ENCODE measurements at regions not wholly inside any gene's neighbourhood (a gene's known extent, or its start where the extent isn't known, plus 50 kb on each side); places are given as distances from the start of the nearest gene placed in this dataset.

DNA sequence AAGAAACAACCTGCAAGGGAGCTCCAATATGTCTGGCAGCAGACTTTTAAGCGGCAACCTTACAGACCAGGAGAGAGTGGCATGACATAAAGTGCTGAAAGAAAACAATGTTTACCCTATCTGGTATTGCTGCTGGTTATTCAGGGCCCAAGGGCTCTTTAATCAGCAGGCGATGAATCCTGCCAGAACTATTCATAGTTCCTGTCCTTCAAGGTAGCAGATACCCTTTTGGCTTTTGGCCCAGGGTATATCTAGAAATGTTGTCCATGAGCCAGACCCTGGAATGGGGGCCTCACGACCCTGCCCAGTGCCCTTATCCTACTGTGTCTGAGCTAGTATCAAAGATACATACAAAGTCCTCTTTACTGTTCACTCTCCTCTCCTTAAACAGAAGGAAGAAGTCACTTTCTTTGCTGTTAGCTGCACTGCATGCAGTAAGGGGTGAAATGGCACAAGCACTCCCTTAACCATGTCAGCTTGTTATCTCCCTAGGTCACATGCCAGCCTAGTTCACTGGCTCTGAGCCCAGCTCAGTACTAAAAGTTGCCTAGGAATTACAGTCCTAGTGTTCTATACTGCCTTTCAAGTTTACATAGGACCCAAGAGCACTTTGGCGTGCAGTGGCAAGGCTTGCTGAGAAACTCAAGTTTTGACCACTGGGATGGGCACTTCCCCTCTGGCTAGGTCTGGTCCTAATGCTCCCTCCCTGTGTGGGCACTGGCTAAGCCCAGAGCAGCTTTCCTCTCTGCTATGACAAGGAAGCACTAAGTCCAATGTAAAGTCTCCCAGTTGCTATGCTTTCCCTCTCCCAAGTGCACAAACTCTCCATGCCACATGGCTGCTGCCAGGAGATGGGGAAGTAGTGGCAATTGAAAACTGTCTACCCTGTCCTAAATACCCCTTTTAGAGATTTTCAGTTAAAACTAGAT is 122.0 kb downstream of the HTR1B start:
- no peaks in the 10 kb centered on the region for H3K27me3 ChIP-seq (ENCODE audit: control insufficient read depth, insufficient read depth, low read length)
- no peak overlapping the region for H3K4me3 ChIP-seq (ENCODE audit: insufficient read depth, low read depth, low read length)
- DNase-seq = no peak
- H3K36me3 ChIP-seq (replicated peaks; ENCODE audit: control insufficient read depth, insufficient read depth, low read length) = no peaks in the 10 kb centered on the region

DNA sequence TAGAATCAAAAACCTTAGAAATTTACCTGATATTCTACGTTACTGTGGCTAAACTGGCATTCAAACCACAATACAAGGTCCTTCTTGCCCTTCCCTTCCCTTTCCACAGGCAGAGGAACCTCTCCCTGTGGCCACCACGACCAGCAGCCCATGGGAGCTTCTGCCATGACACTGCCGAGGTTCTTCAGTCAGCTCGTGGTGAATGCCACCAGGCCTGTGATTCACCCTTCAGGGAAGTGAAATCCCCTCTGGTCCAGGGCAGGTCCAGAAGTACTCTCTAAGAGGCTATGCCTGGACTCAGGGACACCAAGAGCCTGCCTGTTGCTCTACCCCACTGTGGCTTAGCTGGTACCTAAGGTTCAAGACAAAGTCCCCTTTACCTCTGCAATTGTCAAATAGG is 123.0 kb downstream of the HTR1B start:
- no peak for DNase-seq

DNA sequence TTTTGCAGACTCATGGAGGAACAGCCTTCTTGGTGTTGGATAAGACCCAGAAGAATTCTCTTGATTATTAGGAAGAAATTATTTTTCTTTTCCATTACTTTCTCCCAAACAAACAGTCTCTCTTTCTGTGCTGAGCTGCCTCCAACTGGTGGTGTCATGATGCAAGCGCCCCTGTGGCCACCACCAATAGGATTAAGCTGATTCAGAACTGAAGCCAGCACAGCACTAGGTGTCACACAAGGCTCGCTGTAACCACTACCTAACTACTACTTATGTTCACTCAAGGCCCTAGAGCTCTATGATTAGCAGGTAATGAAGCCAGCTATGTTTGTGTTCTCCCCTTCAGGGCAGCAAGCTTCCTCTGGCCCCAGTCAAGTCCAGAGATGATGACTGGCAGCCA is 123.4 kb downstream of the HTR1B start:
- H3K4me3 ChIP-seq (ENCODE audit: insufficient read depth, low read depth, low read length) = no peak overlapping the region
- H3K27me3 ChIP-seq (ENCODE audit: control insufficient read depth, insufficient read depth, low read length) = no peaks in the 10 kb centered on the region
- DNase-seq = no peak
- no peaks in the 10 kb centered on the region for H3K36me3 ChIP-seq (replicated peaks; ENCODE audit: control insufficient read depth, insufficient read depth, low read length)

More for the DNA sequence above, 123.0 kb downstream of the HTR1B start:
- no peaks in the 10 kb centered on the region for H3K27me3 ChIP-seq (ENCODE audit: control insufficient read depth, insufficient read depth, low read length)
- H3K4me3 ChIP-seq (ENCODE audit: insufficient read depth, low read depth, low read length) = no peak overlapping the region
- H3K36me3 ChIP-seq (replicated peaks; ENCODE audit: control insufficient read depth, insufficient read depth, low read length) = no peaks in the 10 kb centered on the region

DNA sequence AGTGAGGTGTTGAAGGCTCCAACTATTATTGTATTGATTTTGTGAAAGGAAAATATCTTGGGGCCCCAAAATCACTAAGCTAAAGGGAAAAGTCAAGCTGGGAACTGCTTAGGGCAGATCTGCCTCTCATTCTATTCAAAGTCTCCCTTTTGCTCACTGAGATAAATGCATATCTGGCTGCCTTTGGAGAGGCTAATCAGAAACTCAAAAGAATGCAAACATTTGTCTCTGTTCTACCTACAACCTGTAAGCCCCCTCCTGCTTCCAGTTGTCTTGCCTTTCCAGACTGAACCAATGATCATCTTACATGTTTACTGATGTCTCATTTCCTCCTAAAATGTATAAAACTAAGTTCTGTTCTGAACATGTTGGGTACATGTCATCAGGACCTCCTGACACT is 125.9 kb downstream of the HTR1B start:
- no peak overlapping the region for H3K4me3 ChIP-seq (ENCODE audit: insufficient read depth, low read depth, low read length)
- H3K36me3 ChIP-seq (replicated peaks; ENCODE audit: control insufficient read depth, insufficient read depth, low read length) = no peaks in the 10 kb centered on the region
- DNase-seq = peak; percentile 4
- H3K27me3 ChIP-seq (ENCODE audit: control insufficient read depth, insufficient read depth, low read length) = no peaks in the 10 kb centered on the region

DNA sequence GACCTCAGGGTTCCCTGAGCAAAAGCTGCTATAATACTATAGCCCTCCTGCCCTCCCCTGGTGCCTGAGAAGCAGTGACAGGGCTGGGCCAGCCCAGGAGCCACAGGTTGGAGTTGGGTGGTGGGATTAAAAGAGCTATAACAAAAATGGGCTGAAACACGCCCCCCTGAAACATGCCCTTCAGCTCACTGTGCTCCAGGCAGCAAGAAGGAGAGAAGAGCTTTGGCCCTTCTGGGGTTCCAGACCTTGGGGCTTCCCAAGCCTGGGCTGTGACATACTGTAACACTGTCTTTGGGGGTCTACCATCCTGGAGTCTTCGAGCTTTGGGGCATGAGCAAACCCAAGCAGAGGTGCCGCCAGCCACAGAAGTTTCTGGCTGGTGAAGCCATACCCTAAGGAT is 129.2 kb downstream of the HTR1B start:
- H3K4me3 ChIP-seq (ENCODE audit: insufficient read depth, low read depth, low read length) = no peak overlapping the region
- H3K36me3 ChIP-seq (replicated peaks; ENCODE audit: control insufficient read depth, insufficient read depth, low read length) = no peaks in the 10 kb centered on the region
- no peak for DNase-seq

DNA sequence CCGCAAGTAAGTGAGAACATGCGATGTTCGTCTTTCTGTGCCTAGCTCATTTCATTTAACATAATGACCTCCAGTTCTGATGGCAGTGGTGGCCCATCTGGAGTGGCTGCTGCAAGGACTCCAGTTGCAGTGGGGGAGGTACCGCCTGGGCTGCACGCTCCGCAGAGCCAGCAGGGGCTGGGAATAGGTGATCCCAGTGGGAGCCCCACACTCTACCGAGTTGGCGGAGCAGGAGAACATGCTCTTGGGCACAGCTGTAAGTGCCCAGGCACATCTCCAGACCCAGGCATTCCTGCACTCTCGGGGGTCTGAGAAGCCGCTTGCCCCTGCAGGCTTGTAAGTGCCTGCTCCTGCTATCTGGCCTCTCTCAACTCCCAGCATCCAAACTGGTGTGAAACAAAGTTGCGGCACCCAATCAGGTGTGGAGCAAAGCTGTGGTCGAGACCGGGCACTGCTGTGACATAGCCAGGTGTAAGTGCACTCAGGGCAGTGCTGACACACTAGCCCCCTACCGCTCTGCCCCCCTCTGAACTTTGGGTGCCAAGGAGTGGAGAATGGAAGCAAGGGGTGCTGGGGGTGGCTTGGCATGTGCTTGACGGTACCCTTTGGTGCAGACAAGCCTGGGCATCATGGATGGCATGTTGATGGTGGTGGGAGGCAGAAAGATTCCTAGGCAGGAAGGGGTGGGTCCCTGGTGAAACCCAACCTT is 130.2 kb downstream of the HTR1B start:
- Histone ChIP-seq H3K27me3 (ENCODE audit: control insufficient read depth, insufficient read depth, low read length) (no peaks in the 10 kb centered on the region), H3K36me3 (replicated peaks; ENCODE audit: control insufficient read depth, insufficient read depth, low read length) (no peaks in the 10 kb centered on the region), H3K4me3 (ENCODE audit: insufficient read depth, low read depth, low read length) (no peak overlapping the region)
- no peak for DNase-seq

More for the DNA sequence above, 129.2 kb downstream of the HTR1B start:
- no peaks in the 10 kb centered on the region for H3K27me3 ChIP-seq (ENCODE audit: control insufficient read depth, insufficient read depth, low read length)

DNA sequence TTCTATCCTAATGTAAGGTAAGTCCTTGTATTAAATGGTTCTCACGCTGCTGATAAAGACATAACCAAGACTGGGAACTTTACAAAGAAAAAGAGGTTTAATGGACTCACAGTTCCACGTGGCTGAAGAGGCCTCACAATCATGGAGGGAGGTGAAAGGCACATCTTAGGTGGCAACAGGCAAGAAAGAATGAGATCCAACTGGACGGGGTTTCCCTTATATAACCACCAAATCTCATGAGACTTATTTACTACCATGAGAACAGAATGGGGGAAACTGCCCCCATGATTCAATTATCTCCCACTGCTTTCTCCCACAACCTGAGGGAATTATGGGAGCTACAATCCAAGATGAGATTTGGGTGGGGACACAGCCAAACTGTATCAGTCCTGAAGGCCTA is 136.6 kb downstream of the HTR1B start:
- Histone ChIP-seq H3K27me3 (ENCODE audit: control insufficient read depth, insufficient read depth, low read length) (no peaks in the 10 kb centered on the region), H3K4me3 (ENCODE audit: insufficient read depth, low read depth, low read length) (no peak overlapping the region), H3K36me3 (replicated peaks; ENCODE audit: control insufficient read depth, insufficient read depth, low read length) (no peaks in the 10 kb centered on the region)
- no peak for DNase-seq

DNA sequence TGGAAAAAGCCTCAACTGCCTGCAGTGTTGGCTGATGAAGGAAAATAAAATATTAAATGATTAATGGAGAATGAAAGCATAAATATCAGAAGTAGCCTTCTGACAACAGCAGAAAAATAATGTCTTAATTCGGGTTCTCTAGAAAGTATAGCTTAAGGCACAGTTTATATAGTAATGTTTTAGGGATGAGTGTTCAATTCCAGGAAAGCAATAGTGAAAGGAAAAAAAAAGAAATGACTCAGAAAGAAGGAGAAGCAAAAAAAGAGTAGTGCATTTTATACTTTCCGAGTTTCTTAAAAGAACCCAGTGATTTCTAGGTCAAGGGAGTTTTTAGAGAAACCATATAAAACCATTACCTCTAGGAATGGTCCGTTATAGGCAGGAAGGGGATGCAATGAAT is 137.3 kb downstream of the HTR1B start:
- DNase-seq = no peak
- H3K27me3 ChIP-seq (ENCODE audit: control insufficient read depth, insufficient read depth, low read length) = no peaks in the 10 kb centered on the region
- no peak overlapping the region for H3K4me3 ChIP-seq (ENCODE audit: insufficient read depth, low read depth, low read length)
- H3K36me3 ChIP-seq (replicated peaks; ENCODE audit: control insufficient read depth, insufficient read depth, low read length) = no peaks in the 10 kb centered on the region

DNA sequence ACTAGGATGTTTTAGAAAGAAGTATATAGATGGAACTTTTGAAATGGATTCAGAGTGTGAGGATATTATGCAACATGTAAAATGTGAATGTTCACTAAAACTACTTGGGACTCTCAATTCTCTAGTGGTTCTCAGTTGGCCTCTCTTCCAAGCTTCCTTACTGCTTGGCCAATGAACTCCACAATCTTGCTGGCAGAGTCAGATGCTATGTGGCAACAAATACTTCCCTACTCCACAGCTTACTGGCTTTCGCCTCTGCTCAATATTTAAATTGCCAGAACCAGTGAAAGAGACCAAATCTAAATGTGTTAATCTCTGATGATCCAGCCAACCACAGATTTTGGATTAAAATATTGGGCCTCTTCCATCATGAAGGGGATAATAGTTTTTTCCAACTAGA is 138.4 kb downstream of the HTR1B start:
- H3K27me3 ChIP-seq (ENCODE audit: control insufficient read depth, insufficient read depth, low read length) = no peaks in the 10 kb centered on the region
- no peak for DNase-seq
- H3K36me3 ChIP-seq (replicated peaks; ENCODE audit: control insufficient read depth, insufficient read depth, low read length) = no peaks in the 10 kb centered on the region
- no peak overlapping the region for H3K4me3 ChIP-seq (ENCODE audit: insufficient read depth, low read depth, low read length)

DNA sequence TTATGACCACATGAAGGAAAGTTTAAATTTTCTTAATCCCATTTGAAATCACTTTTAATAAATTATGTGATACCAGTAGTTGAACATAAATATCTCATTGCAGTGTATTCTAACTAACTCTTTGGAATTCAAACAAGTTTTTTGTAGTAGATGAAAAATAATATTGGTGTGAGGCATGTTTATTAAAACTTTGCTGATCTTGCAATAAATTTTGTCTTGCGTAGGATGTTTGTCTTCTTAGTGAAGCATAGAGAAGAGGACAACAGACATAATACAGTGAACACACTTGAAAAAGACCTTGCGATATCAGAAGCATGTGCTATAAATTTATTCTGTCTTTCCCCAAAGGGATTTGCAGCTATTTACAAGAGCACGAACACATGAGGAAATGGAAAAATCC is 140.7 kb downstream of the HTR1B start:
- H3K27me3 ChIP-seq (ENCODE audit: control insufficient read depth, insufficient read depth, low read length) = no peaks in the 10 kb centered on the region
- no peak overlapping the region for H3K4me3 ChIP-seq (ENCODE audit: insufficient read depth, low read depth, low read length)
- no peak for DNase-seq
- no peaks in the 10 kb centered on the region for H3K36me3 ChIP-seq (replicated peaks; ENCODE audit: control insufficient read depth, insufficient read depth, low read length)

DNA sequence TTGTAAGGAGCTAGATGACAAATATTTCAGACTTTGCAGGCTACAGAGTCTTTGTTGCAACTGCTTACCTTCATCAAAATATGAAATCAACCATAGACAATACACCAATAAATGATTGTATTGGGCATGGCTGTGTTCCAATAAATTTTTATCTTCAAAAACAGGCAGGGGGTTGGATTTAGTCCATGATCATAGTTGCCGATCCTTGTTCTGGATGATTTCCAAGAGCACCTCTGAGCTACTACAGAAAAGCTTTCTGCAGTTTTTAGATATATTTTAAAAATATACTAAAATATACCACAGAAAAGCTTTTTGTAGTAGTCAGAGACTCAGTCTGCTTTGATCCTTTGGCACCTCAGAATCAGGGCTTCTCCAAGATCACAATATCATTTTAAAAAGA is 145.0 kb downstream of the HTR1B start:
- no peak overlapping the region for H3K4me3 ChIP-seq (ENCODE audit: insufficient read depth, low read depth, low read length)
- H3K36me3 ChIP-seq (replicated peaks; ENCODE audit: control insufficient read depth, insufficient read depth, low read length) = no peaks in the 10 kb centered on the region
- no peak for DNase-seq
- no peaks in the 10 kb centered on the region for H3K27me3 ChIP-seq (ENCODE audit: control insufficient read depth, insufficient read depth, low read length)

DNA sequence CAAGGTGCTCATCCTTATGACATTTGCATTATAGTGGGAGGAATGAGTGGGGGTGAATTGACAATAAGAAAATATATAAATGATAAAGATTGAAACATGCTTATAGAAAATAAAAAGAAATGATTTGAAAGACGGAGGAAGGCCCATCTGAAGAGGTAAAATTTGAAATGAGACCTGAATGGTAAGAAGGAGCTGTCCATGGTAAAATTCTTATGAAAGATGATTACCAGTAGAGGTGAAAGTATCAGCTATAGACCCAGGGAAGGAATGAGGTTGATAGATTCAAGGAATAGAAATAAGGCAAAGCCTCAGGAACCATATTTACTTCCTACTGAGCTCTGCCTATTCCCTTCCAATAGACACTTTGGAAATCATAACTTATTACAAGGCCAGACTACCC is 149.7 kb downstream of the HTR1B start:
- Histone ChIP-seq H3K36me3 (replicated peaks; ENCODE audit: control insufficient read depth, insufficient read depth, low read length) (no peaks in the 10 kb centered on the region), H3K27me3 (ENCODE audit: control insufficient read depth, insufficient read depth, low read length) (no peaks in the 10 kb centered on the region), H3K4me3 (ENCODE audit: insufficient read depth, low read depth, low read length) (no peak overlapping the region)
- no peak for DNase-seq

DNA sequence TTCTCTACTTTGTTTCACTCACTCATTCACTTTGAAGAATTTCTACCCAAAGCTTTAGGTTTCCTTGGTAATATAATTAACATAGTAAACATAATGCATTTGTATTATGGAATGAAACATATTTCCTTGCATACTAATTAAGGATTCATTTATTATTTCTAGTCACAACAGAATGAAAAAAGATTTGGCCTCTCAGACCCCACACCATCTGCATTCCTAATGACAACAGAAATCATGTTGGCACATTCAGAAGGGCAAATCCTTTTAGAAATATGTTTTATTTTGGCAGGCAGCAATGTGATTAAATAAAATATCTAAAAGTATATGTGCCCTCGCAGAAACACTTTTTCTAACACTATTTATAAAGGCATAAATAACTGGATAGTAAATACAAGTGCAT is 163.4 kb downstream of the HTR1B start:
- no peak for DNase-seq
- H3K4me3 ChIP-seq (ENCODE audit: insufficient read depth, low read depth, low read length) = no peak overlapping the region
- H3K36me3 ChIP-seq (replicated peaks; ENCODE audit: control insufficient read depth, insufficient read depth, low read length) = no peaks in the 10 kb centered on the region
- H3K27me3 ChIP-seq (ENCODE audit: control insufficient read depth, insufficient read depth, low read length) = no peaks in the 10 kb centered on the region

DNA sequence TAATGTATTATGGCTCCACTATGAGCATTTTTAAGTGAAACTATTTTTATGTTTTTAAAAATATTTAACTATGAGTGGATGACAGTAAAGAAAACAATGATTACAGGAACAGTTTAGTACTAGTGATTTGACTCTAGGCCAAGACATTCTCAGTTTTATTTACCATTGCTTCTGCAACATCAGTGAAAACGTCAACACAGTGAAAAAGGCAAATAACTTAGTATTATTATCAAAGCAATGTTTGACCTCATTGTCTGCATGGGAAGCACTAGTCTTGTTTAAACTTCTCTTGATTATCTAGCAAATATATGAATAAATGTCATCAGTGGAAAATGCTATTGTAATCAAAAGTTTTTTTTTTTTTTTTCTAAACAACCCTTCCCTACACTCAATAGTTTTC is 165.0 kb downstream of the HTR1B start:
- no peak overlapping the region for H3K4me3 ChIP-seq (ENCODE audit: insufficient read depth, low read depth, low read length)
- no peaks in the 10 kb centered on the region for H3K27me3 ChIP-seq (ENCODE audit: control insufficient read depth, insufficient read depth, low read length)
- H3K36me3 ChIP-seq (replicated peaks; ENCODE audit: control insufficient read depth, insufficient read depth, low read length) = no peaks in the 10 kb centered on the region
- no peak for DNase-seq

Measured in H7 (cell line).